ENCODE measurements at regions not wholly inside any gene's neighbourhood (a gene's known extent, or its start where the extent isn't known, plus 50 kb on each side); places are given as distances from the start of the nearest gene placed in this dataset.

DNA sequence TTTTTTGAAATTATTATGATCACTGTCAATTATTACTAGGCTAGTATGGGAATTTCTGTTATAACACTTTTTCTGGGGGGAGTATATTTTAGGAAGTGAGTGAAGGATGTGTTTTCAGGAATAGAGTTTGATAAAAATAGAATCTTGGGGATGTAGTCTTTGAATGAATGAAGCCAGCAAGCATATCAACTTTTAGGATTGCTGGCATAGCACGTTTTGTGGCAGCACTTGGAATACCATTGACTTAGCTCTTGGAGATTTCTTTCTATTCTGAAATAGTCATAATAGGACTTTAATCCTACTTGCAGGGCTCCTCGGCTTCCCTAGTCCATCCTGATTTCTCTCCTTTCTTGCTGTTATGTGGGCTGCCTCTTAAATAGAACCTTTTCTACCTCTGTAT is 141.6 kb downstream of the DACT1 start:
- Histone ChIP-seq H3K18ac (ENCODE audit: insufficient read length, low read depth, low read length) (no peak overlapping the region), H2BK20ac (ENCODE audit: low read depth, low read length, poor library complexity, severe bottlenecking) (no peak overlapping the region), H2BK120ac (ENCODE audit: low read depth, low read length, poor library complexity, severe bottlenecking) (no peak overlapping the region), H3K4me2 (ENCODE audit: insufficient read depth, insufficient read length, low read length) (no peak overlapping the region), H2BK5ac (ENCODE audit: insufficient read length, low read length) (no peak overlapping the region), H3K79me1 (ENCODE audit: insufficient read depth, low read depth, low read length, poor library complexity, severe bottlenecking) (no peaks in the 10 kb centered on the region), H3K9ac (ENCODE audit: extremely low read depth, insufficient read length, low read length) (no peak overlapping the region), H3K14ac (ENCODE audit: insufficient read depth, low read length) (no peak overlapping the region), H2AFZ (ENCODE audit: low read length) (no peak overlapping the region), H4K5ac (ENCODE audit: insufficient read length, low read depth, low read length) (no peak overlapping the region), H3K79me2 (ENCODE audit: insufficient read depth, low read length) (no peaks in the 10 kb centered on the region), H3K56ac (ENCODE audit: insufficient read length, low read depth, low read length) (no peak overlapping the region), H2AK5ac (ENCODE audit: insufficient read length, low read length) (no peak overlapping the region), H2BK12ac (ENCODE audit: insufficient read length, low read depth, low read length) (no peak overlapping the region), H2BK15ac (ENCODE audit: low read depth, low read length) (no peak overlapping the region), H4K20me1 (ENCODE audit: control insufficient read depth, insufficient read depth, insufficient read length) (no peaks in the 10 kb centered on the region), H3K4ac (ENCODE audit: low read depth, low read length) (no peak overlapping the region), H4K8ac (replicated peaks; ENCODE audit: insufficient read length, low read depth, low read length) (no peak overlapping the region), H3K4me1 (ENCODE audit: insufficient read depth, low read length) (no peaks in the 10 kb centered on the region), H3K23ac (ENCODE audit: insufficient read length, low read depth, low read length) (no peak overlapping the region), H4K91ac (ENCODE audit: insufficient read length, low read depth, low read length) (no peak overlapping the region), H3T11ph (ENCODE audit: low read length) (no peak overlapping the region), H3K27me3 (ENCODE audit: insufficient read depth, low read length) (no peaks in the 10 kb centered on the region), H3K27ac (ENCODE audit: insufficient read length, low read depth, low read length) (no peak overlapping the region), H3K23me2 (ENCODE audit: insufficient read length, low read depth, low read length, poor library complexity, severe bottlenecking) (no peaks in the 10 kb centered on the region), H3K9me3 (ENCODE audit: control insufficient read depth, low read depth, low read length) (no peaks in the 10 kb centered on the region)
- no CpG with 5 or more reads among the region's 2 CpGs for WGBS (ENCODE audit: extremely low coverage, insufficient read length, low lambda C conversion rate)
- TF ChIP-seq, protein P1, sequence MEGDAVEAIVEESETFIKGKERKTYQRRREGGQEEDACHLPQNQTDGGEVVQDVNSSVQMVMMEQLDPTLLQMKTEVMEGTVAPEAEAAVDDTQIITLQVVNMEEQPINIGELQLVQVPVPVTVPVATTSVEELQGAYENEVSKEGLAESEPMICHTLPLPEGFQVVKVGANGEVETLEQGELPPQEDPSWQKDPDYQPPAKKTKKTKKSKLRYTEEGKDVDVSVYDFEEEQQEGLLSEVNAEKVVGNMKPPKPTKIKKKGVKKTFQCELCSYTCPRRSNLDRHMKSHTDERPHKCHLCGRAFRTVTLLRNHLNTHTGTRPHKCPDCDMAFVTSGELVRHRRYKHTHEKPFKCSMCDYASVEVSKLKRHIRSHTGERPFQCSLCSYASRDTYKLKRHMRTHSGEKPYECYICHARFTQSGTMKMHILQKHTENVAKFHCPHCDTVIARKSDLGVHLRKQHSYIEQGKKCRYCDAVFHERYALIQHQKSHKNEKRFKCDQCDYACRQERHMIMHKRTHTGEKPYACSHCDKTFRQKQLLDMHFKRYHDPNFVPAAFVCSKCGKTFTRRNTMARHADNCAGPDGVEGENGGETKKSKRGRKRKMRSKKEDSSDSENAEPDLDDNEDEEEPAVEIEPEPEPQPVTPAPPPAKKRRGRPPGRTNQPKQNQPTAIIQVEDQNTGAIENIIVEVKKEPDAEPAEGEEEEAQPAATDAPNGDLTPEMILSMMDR (conservative IDR thresholded peaks at IDR 0.05) = no peak
- Mint-ChIP-seq H3K9me3 (peaks cover 3 to 7% of the 10 kb centered on the region in 2 experiments; a peak in 4 of 5 replicates), H3K4me3 (no peak overlapping the region), H3K27ac (no peak overlapping the region), H3K36me3 (ENCODE audit: insufficient read depth in 1 of 3, low read depth in 3 of 3) (peaks cover 0 to 4% (median 0%) of the 10 kb centered on the region in 3 experiments; a peak in 1 of 7 replicates), H3K27me3 (ENCODE audit: low read depth) (peaks cover 30% of the 10 kb centered on the region), H3K4me1 (no peaks in the 10 kb centered on the region; a peak in 1 of 4 replicates)
- no peak for DNase-seq
